NCI-H526 treated with DMSO at 0.1 percent for 48 hours (cell line): ENCODE measurements at regions not wholly inside any gene's neighbourhood (a gene's known extent, or its start where the extent isn't known, plus 50 kb on each side); places are given as distances from the start of the nearest gene placed in this dataset.

Source experiments
- DNase-seq: peaks from one replicate; lab custom pipeline; 2025; lab: John Stamatoyannopoulos, UW

DNA sequence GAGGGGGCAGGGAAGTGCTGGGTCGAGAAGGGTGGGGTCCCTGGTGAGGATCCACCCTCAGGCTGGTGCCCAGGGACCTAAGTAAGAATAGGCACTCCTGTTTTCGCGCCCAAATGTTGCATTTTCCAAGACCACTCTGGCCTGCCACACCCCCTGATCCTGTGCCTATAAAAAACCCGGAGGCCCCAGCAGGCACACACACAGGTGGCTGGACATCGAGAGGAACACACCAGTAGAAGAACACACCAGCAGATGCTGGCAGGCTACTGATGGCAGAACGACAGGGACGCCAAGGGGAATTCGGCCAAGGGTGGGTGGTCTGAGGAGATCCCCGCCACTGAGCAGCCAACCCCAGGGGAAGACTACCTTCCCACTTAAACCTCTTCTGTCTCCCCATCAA is 633.9 kb upstream of the POT1 start:
- DNase-seq, result no peak

DNA sequence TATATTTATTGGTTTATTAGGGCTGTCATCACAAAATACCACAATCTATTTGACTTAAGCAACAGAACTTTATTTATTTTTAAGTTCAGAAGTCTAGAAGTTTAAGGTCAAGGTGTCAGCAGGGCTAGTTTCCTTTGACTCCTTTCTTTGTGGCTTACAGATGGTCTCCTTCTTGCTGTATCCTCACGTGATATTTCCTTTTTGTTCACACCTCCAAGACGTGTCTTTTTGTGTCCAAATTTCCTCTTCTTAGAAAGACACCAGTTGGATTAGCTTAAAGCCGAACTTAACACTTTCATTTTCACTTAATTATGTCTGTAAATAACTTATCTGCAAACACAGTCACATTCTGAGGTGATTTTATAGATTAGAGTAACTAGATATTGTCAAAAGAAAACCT is 631.4 kb upstream of the POT1 start:
- no peak for DNase-seq

DNA sequence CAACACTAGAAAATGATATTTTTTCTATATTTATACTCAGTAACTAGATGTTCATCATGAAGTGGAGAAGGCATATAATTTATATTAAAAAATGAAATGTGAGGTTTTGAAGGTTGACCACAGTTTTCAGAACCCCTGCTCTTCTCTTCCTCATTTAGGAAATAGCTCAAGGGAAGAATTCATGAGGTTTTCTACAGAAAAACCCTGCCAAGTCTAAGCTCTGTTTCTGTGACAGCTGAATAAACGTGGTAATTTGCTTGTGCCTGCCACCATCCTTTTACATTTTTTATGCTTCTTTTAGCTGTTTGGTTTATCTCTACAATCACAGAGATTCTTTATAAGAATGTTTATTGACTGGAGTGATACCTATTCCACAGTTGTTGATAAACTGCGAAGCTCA is 630.3 kb upstream of the POT1 start:
- no peak for DNase-seq

DNA sequence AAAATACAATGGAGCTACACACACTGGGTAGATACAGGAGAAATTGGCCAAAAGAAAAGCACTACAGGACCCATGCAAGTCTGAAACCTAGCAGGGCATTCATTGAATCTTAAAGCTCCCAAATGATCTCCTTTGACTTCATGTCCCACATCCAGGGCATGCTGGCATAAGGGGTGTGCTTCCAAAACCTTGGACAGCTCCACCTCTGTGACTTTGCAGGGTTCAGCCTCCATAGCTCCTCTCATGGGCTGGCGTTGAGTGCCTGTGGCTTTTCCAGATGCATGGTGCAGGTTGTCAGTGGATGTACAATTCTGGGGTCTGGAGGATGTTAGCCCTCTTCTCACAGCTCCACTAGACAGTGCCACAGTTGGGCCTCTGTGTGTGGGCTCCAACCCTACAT is 626.3 kb upstream of the POT1 start:
- no peak for DNase-seq

GRCh38 chr7:125551008-125551407 is 621.4 kb upstream of the POT1 start:
- no peak for DNase-seq

- DNase-seq, result no peak
Measured at GRCh38 chr7:125547505-125547904, 617.9 kb upstream of the POT1 start.

GRCh38 chr7:125530553-125530952 is 600.9 kb upstream of the POT1 start:
- DNase-seq, result no peak

DNA sequence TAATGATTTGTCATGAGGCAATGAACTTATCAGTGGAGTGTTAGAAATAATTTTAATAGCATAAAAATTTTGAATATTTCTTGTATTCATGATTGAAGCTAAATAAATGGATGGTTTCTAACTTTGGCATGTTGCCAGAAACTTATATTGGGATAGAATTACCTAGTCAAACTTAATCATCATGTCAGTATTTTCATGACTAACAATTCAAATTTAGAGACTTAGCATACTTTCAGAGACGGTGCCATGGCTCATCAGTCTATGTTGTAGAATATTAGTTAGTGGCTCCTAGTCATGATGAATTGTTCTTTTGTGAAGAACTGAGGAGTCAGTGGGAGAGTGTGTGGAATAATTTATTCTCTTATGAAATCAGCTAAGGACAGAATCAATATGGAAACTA is 599.6 kb upstream of the POT1 start:
- no peak for DNase-seq

- no peak for DNase-seq
Measured at GRCh38 chr7:125526958-125527357, 597.3 kb upstream of the POT1 start.

- DNase-seq, result no peak
Measured at GRCh38 chr7:125526092-125526491, 596.5 kb upstream of the POT1 start.

- DNase-seq, result no peak
Measured at GRCh38 chr7:125516194-125516593, 586.6 kb upstream of the POT1 start.

GRCh38 chr7:125512373-125512772 is 582.7 kb upstream of the POT1 start:
- DNase-seq, result no peak

- no peak for DNase-seq
Measured at GRCh38 chr7:125511310-125511709, 581.7 kb upstream of the POT1 start.

- no peak for DNase-seq
Measured at GRCh38 chr7:125506331-125506730, 576.7 kb upstream of the POT1 start.

DNA sequence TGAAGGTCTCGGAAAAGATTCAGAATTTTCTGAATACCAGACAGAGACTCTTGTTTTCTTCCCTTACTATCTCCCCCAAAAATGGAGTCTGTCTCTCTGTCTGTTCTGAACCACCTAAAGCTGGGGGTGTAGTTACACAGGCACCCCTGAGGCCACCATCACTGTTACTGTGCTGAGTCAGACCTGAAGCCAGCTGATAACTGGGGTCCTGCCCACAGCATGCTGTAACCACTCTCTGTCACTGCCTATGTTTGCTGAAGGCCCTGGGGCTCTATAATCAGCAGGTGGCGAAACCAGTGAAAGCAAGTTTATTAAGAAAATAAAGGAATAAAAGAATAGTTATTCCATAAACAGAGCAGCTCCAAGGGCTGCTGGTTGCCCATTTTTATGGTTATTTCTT is 575.2 kb upstream of the POT1 start:
- DNase-seq, result no peak

DNA sequence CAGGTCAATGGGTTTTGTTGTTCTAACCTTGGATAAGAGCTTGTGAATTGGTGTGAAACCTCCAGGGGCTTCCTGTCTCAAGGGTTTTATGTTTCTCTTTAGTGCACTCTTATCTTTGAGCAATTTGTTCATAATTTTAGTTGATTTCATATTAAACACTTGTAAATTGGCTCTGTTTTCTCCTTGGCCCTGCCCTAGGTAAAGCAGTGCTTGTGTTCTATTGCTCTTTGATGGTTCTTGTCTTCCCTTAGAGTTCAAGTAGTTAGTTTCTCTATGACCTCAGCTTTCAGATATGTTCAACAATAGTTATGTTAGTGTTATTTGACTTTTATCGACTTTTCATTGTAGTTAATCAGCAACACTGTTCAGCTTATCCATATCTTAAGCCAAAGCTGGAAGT is 566.4 kb upstream of the POT1 start:
- no peak for DNase-seq

GRCh38 chr7:125492521-125492920 is 562.9 kb upstream of the POT1 start:
- no peak for DNase-seq

DNA sequence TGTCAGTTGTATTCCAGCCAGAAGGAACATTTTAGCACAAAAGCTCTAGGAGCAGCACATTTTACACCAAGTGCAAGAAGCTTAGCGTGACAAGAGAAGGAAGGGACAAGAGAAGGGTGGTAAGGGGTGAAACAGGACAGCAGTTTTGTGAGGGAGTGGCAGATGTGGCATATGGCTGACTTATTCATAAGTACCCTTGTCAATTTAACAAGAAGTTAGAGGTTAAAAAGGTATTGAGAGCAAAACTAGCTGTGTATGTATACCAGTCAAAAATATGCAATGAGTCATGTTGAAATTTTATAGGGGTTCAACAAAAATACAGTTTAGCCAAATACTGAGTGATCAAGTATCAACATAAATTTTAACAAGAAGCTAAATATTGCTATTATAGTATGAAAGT is 561.5 kb upstream of the POT1 start:
- DNase-seq, result no peak

DNA sequence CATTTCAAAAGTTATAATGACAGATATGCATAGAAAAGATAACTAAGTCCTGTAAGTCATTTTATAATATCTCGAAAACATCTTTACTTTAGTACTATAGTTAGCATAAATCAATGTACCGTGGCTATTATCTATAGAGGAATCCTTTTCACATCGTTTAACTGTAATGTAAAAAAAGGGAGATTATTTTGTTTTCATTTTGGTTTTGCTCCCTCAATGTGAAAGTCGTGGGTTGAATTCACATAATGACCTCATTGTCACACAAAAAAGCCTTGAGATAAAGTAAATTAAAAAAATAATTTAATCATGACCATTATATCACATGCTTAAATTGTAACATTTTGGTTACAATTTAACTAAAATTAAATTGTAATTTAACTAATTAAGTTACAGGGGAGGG is 560.5 kb upstream of the POT1 start:
- no peak for DNase-seq

- DNase-seq, result no peak
Measured at GRCh38 chr7:125485223-125485622, 555.6 kb upstream of the POT1 start.

DNA sequence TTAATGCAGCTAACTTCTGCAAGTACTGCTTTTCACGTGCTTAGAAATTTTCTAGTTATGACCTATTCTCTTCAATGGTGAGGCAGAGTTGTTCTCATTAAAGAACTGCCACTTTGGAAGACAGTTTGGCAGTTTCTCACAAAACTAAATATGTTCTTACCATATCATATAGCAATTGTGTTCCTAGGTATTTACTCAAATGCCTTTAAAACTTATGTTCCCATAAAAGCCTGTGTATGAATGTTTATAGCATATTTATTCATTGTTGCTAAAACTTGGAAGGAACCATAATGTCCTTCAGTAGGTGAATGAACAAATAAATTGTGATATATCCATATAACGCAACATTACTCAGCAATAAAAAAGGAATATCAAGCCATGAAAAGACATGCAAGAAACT is 555.1 kb upstream of the POT1 start:
- DNase-seq, result no peak

DNA sequence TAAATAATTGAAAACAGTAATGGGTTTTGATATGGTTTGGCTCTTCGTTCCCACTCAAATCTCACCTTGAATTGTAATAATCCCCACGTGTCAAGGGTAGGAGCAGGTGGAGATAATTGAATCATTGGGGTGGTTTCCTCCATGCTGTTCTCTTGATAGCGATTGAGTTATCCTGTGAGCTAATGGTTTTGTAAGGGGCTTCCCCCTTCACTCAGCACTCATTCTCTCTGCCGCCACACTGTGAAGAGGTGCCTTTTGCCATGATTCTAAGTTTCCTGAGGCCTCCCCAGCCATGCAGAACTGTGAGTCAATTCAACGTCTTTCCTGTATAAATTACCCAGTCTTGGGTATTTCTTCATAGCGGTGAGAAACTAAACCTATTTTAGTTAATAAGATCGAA is 551.7 kb upstream of the POT1 start:
- no peak for DNase-seq

DNA sequence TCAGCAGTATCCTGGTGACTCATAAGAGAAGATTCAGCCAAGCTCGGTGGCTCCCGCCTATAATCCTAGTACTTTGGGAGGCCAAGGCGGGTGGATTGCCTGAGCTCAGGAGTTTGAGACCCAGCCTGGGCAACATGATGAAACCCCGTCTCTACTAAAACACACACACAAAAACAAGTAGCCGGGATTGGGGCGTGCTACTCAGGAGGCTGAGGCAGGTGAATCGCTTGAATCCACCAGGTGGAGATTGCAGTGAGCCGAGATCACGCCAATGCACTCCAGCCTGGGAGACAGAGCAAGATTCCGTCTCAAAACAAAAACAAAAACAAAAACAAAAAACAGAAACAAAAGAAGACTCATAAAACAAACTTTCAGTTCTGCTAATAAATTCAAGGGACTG is 551.1 kb upstream of the POT1 start:
- DNase-seq, result no peak

DNA sequence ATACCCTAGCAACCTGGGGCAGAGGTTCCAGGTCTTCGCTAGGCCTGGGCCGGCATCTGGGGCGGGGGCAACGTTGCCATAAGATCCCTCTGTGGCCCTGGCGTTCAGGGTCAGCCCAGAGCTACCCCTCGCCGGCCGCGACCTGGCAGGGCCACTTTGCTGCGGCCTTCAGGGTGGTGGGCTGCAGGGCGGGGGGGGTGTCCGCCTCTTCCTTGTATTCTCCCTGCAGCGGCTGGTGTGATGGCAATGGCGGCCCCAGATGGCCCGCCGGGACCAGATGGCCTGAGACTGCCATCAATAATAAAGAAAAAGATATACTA is 539.2 kb upstream of the POT1 start:
- no peak for DNase-seq
